ENCODE measurements at regions not wholly inside any gene's neighbourhood (a gene's known extent, or its start where the extent isn't known, plus 50 kb on each side); places are given as distances from the start of the nearest gene placed in this dataset.

GRCh38 chr20:63118303-63119120, 97.4 kb downstream of the YTHDF1 start:
- peaks cover 0 to 19% of the 10 kb centered on the region in 2 experiments for H3K9me3 ChIP-seq (ENCODE audit: control insufficient read depth in 1 of 2, insufficient read depth in 1 of 2, low read length in 2 of 2)
- no peak overlapping the region for H3K4me3 ChIP-seq (ENCODE audit: low read length)
- Mint-ChIP-seq H3K4me3 (no peak overlapping the region), H3K27me3 (peaks cover 49% of the 10 kb centered on the region), H3K9me3 (no peaks in the 10 kb centered on the region), H3K27ac (no peak overlapping the region), H3K36me3 (ENCODE audit: low read depth) (no peaks in the 10 kb centered on the region), H3K4me1 (ENCODE audit: low read depth) (no peaks in the 10 kb centered on the region)
- H3K36me3 ChIP-seq (ENCODE audit: insufficient read depth, low read length) = no peaks in the 10 kb centered on the region
- DNase-seq = no peak
- ChIA-PET POLR2A (no interaction called here), CTCF (no interaction called here)
- H3K27ac ChIP-seq (ENCODE audit: low read depth in 1 of 2, low read length in 2 of 2) = no peak overlapping the region
- ATAC-seq (ENCODE audit: poor library complexity) = no peak
- intact Hi-C loops (cut with DNase I, micrococcal nuclease) = no loop called here
- TF ChIP-seq CTCF (IDR thresholded peaks at IDR 0.05) = no peak
- peaks cover 4% of the 10 kb centered on the region for H3K4me1 ChIP-seq (ENCODE audit: insufficient read depth, low read length)
- H3K27me3 ChIP-seq (ENCODE audit: control insufficient read depth in 1 of 2, insufficient read depth in 2 of 2, low read length in 2 of 2) = peaks cover 20 to 30% of the 10 kb centered on the region in 2 experiments

GRCh38 chr20:63117661-63118302, 98.1 kb downstream of the YTHDF1 start:
- Mint-ChIP-seq H3K9me3 (no peaks in the 10 kb centered on the region), H3K27ac (no peak overlapping the region), H3K4me3 (no peak overlapping the region), H3K4me1 (ENCODE audit: low read depth) (no peaks in the 10 kb centered on the region), H3K36me3 (ENCODE audit: low read depth) (no peaks in the 10 kb centered on the region), H3K27me3 (peaks cover 54% of the 10 kb centered on the region)
- Histone ChIP-seq H3K4me3 (ENCODE audit: low read length) (no peak overlapping the region), H3K36me3 (ENCODE audit: insufficient read depth, low read length) (no peaks in the 10 kb centered on the region), H3K27ac (ENCODE audit: low read depth in 1 of 2, low read length in 2 of 2) (no peak overlapping the region), H3K27me3 (ENCODE audit: control insufficient read depth in 1 of 2, insufficient read depth in 2 of 2, low read length in 2 of 2) (peaks cover 20 to 30% of the 10 kb centered on the region in 2 experiments), H3K4me1 (ENCODE audit: insufficient read depth, low read length) (peaks cover 4% of the 10 kb centered on the region), H3K9me3 (ENCODE audit: control insufficient read depth in 1 of 2, insufficient read depth in 1 of 2, low read length in 2 of 2) (peaks cover 0 to 23% of the 10 kb centered on the region in 2 experiments)
- intact Hi-C loops (cut with DNase I, micrococcal nuclease) = no loop called here
- no peak for TF ChIP-seq CTCF (IDR thresholded peaks at IDR 0.05)
- ATAC-seq (ENCODE audit: poor library complexity) (no peak), DNase-seq (no peak)
- POLR2A ChIA-PET = no interaction called here
- CTCF ChIA-PET = no interaction called here

- Mint-ChIP-seq H3K9me3 (no peaks in the 10 kb centered on the region), H3K4me3 (no peak overlapping the region), H3K4me1 (ENCODE audit: low read depth) (no peaks in the 10 kb centered on the region), H3K36me3 (ENCODE audit: low read depth) (no peaks in the 10 kb centered on the region), H3K27me3 (peaks cover 48% of the 10 kb centered on the region), H3K27ac (no peak overlapping the region)
- peaks cover 4% of the 10 kb centered on the region for H3K4me1 ChIP-seq (ENCODE audit: insufficient read depth, low read length)
- intact Hi-C loops (cut with DNase I, micrococcal nuclease) = no loop called here
- ATAC-seq (ENCODE audit: poor library complexity) (no peak), DNase-seq (no peak)
- ChIA-PET POLR2A (no interaction called here), CTCF (no interaction called here)
- H3K27ac ChIP-seq (ENCODE audit: low read depth in 1 of 2, low read length in 2 of 2) = no peak overlapping the region
- no peak overlapping the region for H3K4me3 ChIP-seq (ENCODE audit: low read length)
- peaks cover 20 to 30% of the 10 kb centered on the region in 2 experiments for H3K27me3 ChIP-seq (ENCODE audit: control insufficient read depth in 1 of 2, insufficient read depth in 2 of 2, low read length in 2 of 2)
- H3K36me3 ChIP-seq (ENCODE audit: insufficient read depth, low read length) = no peaks in the 10 kb centered on the region
- TF ChIP-seq CTCF (IDR thresholded peaks at IDR 0.05) = no peak
- peaks cover 0 to 29% of the 10 kb centered on the region in 2 experiments for H3K9me3 ChIP-seq (ENCODE audit: control insufficient read depth in 1 of 2, insufficient read depth in 1 of 2, low read length in 2 of 2)
These were observed 98.8 kb downstream of the YTHDF1 start for GRCh38 chr20:63117151-63117550.

All from CD4-positive, alpha-beta T cell (primary cell).